ENCODE measurements at regions not wholly inside any gene's neighbourhood (a gene's known extent, or its start where the extent isn't known, plus 50 kb on each side); places are given as distances from the start of the nearest gene placed in this dataset.

DNA sequence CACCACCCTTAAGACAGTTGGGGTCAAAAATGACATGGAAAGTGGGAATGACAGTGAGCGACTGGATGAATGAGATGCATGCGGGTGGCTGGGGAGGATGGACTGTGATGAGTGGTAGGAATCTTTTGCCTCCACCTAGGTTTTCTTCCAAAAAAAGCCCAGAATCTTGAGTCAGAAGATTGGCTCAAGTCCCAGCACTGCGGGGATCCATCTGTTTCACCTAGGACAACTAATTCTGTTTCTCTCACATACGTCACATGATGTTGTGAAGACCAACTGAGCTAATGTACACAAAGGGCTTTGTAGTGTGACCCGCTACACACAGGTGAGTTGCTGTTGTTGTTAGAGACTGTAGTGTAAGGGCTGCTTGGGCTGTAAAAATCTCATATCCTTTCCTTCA lies 58.5 kb upstream of the SLC35B4 start:
- no peak for TF ChIP-seq GATA3 (IDR thresholded peaks at IDR 0.05; ENCODE audit: low read depth, low read length)
- TF ChIP-seq GATA2 (IDR thresholded peaks at IDR 0.05; ENCODE audit: low read depth, low read length) = no peak
